Cerebellar cortex (tissue), 1 donor: ENCODE measurements at regions not wholly inside any gene's neighbourhood (a gene's known extent, or its start where the extent isn't known, plus 50 kb on each side); places are given as distances from the start of the nearest gene placed in this dataset.

Experiments used
- DNase-seq: peaks from one replicate; pipeline ENCODE4 v3.0.0-alpha.2; 2015; ENCODE audit warnings: low spot score

DNA sequence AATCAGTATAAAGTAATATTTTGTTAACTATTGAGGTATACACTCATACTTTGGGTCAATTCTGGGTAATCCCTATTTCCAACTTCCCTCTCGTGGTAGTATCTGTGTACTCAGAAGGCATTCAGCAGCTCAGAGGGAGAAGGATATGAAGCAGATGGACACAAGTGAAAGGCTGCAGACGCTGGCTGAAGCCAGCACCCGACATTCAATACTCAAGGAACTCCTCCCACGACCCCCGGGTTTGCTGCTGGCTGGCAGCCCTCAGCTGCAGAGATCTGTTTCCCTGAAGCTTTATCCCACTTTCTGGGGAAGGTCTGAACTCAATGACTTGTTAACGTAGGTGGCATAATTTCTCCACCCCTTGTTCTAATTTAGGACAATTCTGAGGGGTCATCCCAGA lies 847.3 kb upstream of the SOX11 start:
- DNase-seq = no peak

DNA sequence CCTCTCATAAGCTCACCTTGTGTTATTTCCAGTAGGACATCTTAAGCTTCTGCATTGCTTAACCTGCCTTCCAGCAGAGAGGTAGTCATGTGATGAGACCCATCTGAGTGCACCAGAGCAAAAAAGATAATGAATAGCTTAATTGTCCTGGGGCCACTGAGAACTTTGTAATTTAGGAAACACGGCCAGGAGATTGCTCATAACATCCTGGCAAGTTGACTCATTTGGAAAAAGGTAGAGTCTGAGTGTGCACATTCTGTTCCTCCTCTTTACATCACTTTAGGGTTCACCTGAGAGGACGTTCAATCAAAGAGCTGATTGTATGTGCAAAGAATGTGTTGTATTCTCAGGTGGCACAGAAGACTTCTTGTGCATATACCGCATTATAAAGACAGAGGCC lies 830.2 kb upstream of the SOX11 start:
- no peak for DNase-seq

DNA sequence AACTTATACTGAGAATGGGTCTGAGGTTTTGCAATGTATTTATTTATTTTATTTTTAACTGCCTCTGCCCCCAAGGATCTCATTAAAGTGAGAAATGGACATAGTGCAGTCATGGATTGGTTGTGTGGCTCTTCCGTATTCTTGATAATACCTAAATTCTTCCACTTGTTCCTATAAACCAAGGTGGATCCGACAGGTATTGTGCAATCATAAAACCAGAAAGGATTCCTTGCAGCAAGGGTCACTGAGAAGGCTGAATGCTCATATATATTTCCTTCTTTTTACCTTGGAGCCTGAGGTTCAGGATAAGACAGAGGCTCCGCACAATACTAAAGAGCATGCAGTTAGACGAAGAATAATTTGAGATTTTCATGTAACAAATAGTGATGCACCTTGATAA lies 826.0 kb upstream of the SOX11 start:
- DNase-seq = no peak

- no peak for DNase-seq
Observed at GRCh38 chr2:4868466-4868865, 823.7 kb upstream of the SOX11 start.

- DNase-seq = no peak
Observed at GRCh38 chr2:4869154-4869553, 823.0 kb upstream of the SOX11 start.

- DNase-seq = no peak
Observed at GRCh38 chr2:4873364-4873763, 818.8 kb upstream of the SOX11 start.

DNA sequence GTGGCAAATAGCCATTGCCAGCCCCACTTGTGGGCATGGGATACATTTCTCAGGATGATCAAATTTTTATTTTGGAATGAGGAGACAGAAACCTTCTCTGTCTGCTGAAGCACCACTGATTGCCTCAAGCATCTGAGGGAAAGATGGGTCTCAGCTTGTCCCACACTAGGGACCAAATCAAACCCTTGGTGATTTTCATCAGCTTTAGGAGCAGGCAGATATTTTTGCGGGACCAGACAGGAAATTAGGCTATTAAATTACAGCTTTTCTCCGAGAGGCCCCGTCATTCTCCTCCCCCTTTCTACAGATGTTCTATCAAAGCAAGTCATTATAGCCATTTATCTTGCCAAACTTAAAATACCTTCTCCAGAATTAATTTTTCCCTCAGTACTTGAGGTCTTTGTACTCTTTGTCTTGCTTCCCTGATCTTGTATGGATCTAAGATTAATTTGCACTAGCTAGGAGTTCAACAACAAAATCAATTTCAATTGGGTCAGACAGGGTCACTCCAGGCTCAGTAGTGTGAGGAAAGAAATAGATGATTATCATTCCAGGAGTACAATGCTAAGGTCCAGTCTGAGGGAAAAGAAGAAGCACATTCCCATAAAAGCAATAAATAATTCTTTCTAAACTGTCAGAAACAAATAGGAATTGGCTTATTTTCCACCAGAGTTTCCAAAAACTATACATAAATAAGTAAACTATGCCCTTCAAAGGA lies 818.1 kb upstream of the SOX11 start:
- no peak for DNase-seq

GRCh38 chr2:4882421-4882820 lies 809.8 kb upstream of the SOX11 start:
- DNase-seq = no peak

DNA sequence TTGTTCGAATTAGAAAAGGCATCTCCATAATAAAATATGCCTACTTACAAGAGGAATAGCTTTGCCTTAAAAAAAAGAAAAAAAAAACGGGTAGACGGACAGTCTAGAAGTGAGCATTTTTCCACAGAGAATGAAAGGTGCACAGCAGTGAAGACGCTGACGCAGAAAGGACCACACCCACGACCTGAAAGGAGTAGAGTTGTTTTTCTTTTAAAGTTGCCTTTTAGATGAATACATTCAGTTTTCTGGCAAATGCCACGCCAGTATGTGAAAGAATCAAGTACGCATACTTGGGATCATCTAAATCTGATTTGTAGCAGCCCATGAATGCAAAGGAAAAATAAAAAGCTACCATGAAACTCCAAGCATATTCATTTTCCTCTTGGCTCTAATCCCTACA lies 809.2 kb upstream of the SOX11 start:
- DNase-seq = no peak

DNA sequence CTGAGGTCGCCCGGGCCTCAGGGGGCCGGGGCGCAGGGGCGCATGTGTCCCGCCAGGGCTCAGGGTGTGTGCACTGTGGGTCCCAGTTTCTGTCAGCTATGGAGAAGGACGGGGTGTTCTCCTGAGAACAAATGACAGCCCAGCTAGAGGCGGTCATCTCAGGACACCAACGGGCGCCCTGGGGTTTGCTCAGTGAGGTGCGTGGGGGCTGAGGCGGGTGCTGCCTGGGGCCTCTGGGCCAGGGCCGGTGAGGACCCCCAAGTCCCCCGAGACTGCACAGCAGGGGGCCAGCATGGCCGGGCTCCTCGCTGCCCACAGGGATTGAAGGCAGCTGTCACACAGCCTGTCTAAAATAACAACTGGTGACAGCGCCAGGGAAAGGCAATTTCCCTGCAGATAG lies 808.8 kb upstream of the SOX11 start:
- no peak for DNase-seq

GRCh38 chr2:4884117-4884571 lies 808.0 kb upstream of the SOX11 start:
- no peak for DNase-seq

GRCh38 chr2:4891394-4891793 lies 800.8 kb upstream of the SOX11 start:
- no peak for DNase-seq

DNA sequence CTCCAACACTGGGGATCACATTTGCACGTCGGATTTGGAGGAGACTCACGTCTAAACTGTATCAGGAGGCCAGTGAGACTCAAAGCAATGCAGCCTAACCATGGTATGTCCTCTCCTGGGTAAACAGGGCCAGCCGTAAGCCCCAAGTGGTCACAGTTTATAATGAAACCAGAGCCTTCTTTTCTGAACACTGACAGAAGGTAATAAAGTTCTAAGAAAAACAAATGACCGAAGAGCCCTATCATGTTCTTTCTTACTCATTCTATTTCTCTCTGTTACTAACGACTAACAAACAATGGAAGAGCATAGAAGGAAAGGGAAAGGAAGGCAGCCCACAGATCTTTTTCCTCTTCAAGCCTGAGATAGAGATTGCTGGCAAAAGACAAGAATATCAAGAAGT lies 796.8 kb upstream of the SOX11 start:
- no peak for DNase-seq

DNA sequence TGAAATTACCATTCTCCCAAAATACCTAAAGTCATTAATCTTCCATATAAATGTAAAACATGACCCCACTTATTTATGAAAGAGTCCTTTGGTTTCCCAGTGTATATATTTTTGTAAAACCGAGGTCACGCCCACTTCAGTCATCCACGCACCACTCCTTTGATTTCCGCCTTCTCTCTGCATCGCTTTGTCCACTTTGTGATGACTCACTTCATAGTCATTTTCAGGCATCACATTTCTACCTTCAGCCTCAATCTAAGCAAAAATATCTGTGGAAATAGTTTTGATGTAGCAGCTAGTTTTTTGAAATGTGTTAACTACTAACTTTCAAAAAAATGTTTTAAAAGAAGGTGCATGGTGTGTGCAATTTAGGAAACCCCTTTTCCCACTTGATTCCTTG lies 793.5 kb upstream of the SOX11 start:
- DNase-seq = no peak

GRCh38 chr2:4900242-4900641 lies 791.9 kb upstream of the SOX11 start:
- DNase-seq = no peak

- no peak for DNase-seq
Observed at GRCh38 chr2:4900861-4901770, 791.1 kb upstream of the SOX11 start.

- DNase-seq = no peak
Observed at GRCh38 chr2:4903656-4904348, 788.4 kb upstream of the SOX11 start.

GRCh38 chr2:4908461-4908860 lies 783.7 kb upstream of the SOX11 start:
- no peak for DNase-seq

DNA sequence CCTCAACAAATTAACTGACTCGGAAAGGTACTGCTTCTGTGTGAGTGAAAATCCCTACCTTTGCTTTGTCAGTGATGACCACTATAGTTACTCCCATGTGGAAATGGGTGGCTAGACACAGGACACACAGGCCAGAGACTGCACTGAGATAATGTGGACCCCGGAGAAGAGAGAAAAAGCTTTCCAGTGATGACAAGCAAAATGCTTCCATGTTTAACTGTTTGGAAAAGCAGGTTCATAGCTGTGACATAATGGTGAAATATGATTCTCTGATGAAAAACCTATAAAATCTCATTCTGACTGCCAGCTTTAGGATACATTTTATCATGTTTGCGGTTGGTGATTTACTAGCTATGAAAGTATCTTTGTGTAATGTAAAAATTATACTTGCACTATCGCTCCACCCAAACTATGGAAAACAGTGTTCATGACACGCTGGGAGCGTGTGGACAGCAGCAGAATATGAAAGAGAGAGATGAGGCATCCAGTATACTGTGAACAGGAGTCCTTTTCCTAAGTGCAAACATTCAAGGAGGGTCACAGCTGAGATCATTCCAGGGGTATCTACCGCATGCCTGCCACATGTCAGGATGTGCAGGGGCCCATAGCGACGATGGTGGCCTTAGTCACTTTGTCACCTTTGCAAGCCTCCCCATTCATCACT lies 782.7 kb upstream of the SOX11 start:
- DNase-seq = no peak

GRCh38 chr2:4914036-4914435 lies 778.1 kb upstream of the SOX11 start:
- no peak for DNase-seq

GRCh38 chr2:4914551-4914950 lies 777.6 kb upstream of the SOX11 start:
- no peak for DNase-seq

- no peak for DNase-seq
Observed at GRCh38 chr2:4915357-4915756, 776.8 kb upstream of the SOX11 start.
